NOMO-1 treated with DMSO at 0.1 percent for 48 hours (cell line): ENCODE measurements at regions not wholly inside any gene's neighbourhood (a gene's known extent, or its start where the extent isn't known, plus 50 kb on each side); places are given as distances from the start of the nearest gene placed in this dataset.

Experiments
- DNase-seq: peaks from one replicate; lab custom pipeline; 2025; ENCODE audit not compliant: unreplicated experiment; lab: John Stamatoyannopoulos, UW

GRCh38 chr10:57884965-57885617 lies 382.6 kb downstream of the IPMK start:
- DNase-seq, result no peak

- DNase-seq, result no peak
Observed at GRCh38 chr10:57884407-57884806, 383.3 kb downstream of the IPMK start.

GRCh38 chr10:57880446-57881227 lies 387.1 kb downstream of the IPMK start:
- no peak for DNase-seq

GRCh38 chr10:57874810-57875209 lies 392.9 kb downstream of the IPMK start:
- DNase-seq, result no peak

GRCh38 chr10:57867241-57867640 lies 400.5 kb downstream of the IPMK start:
- DNase-seq, result no peak

- DNase-seq, result no peak
Observed at GRCh38 chr10:57864765-57865680, 402.7 kb downstream of the IPMK start.

- DNase-seq, result no peak
Observed at GRCh38 chr10:57849691-57850357, 417.9 kb downstream of the IPMK start.

- DNase-seq, result no peak
Observed at GRCh38 chr10:57846307-57847065, 421.2 kb downstream of the IPMK start.

GRCh38 chr10:57844387-57844998 lies 423.2 kb downstream of the IPMK start:
- no peak for DNase-seq

- DNase-seq, result no peak
Observed at GRCh38 chr10:57830877-57831560, 436.7 kb downstream of the IPMK start.

- DNase-seq, result no peak
Observed at GRCh38 chr10:57825015-57825414, 442.7 kb downstream of the IPMK start.

GRCh38 chr10:57823398-57823797 lies 444.3 kb downstream of the IPMK start:
- no peak for DNase-seq

- DNase-seq, result no peak
Observed at GRCh38 chr10:57822965-57823364, 444.7 kb downstream of the IPMK start.

GRCh38 chr10:57818522-57818921 lies 449.2 kb downstream of the IPMK start:
- no peak for DNase-seq

- no peak for DNase-seq
Observed at GRCh38 chr10:57817741-57818140, 450.0 kb downstream of the IPMK start.

GRCh38 chr10:57815949-57816348 lies 451.7 kb downstream of the IPMK start:
- DNase-seq, result no peak

- DNase-seq, result no peak
Observed at GRCh38 chr10:57809961-57810360, 457.7 kb downstream of the IPMK start.

- DNase-seq, result no peak
Observed at GRCh38 chr10:57807906-57808305, 459.8 kb downstream of the IPMK start.

- DNase-seq, result no peak
Observed at GRCh38 chr10:57806675-57807074, 461.0 kb downstream of the IPMK start.
